ENCODE measurements at regions not wholly inside any gene's neighbourhood (a gene's known extent, or its start where the extent isn't known, plus 50 kb on each side); places are given as distances from the start of the nearest gene placed in this dataset.

DNA sequence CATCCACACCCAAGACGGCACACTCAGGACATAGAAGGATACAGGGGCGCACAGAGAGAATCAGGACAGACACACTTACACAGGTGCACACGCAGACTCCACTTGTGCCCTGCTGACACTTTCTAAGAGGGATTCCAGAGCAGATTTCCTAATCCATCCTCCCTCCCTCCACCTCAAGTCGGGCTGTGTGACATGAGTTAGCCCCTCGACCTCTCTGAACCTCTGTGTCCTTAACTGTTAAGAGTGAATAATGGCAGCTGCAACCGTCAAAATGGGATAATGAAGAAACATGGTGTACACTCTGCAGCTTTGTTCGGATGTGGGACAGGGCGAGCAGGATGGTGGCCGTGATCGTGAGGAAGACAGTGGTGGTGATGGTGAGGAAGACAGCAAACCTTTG, 100.1 kb downstream of the CPN2 start:
- no peak overlapping the region for H3K27ac ChIP-seq
- TF ChIP-seq, protein P1, sequence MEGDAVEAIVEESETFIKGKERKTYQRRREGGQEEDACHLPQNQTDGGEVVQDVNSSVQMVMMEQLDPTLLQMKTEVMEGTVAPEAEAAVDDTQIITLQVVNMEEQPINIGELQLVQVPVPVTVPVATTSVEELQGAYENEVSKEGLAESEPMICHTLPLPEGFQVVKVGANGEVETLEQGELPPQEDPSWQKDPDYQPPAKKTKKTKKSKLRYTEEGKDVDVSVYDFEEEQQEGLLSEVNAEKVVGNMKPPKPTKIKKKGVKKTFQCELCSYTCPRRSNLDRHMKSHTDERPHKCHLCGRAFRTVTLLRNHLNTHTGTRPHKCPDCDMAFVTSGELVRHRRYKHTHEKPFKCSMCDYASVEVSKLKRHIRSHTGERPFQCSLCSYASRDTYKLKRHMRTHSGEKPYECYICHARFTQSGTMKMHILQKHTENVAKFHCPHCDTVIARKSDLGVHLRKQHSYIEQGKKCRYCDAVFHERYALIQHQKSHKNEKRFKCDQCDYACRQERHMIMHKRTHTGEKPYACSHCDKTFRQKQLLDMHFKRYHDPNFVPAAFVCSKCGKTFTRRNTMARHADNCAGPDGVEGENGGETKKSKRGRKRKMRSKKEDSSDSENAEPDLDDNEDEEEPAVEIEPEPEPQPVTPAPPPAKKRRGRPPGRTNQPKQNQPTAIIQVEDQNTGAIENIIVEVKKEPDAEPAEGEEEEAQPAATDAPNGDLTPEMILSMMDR (conservative IDR thresholded peaks at IDR 0.05) = no peak

DNA sequence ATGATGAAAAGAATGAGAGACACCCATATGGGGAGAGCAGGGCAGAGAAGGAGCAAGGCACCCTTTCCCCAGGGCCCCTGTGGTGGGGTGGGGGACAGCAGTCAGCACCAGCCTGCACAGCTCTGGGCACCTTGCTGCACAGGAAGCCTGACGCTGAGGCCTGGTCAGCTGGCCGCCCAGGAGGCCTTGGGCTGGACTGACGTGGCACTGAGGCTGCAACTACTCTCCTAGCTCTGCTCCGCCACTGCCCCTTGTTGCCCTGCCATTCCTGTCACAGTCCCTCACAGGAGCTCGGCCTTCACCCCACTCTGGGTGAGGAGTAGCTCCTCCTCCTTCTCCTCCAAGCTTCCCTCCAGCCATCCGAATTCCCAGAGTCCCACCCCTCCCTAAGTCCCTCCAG, 99.7 kb downstream of the CPN2 start:
- H3K27ac ChIP-seq = no peak overlapping the region
- TF ChIP-seq, protein P1 (conservative IDR thresholded peaks at IDR 0.05) = no peak

DNA sequence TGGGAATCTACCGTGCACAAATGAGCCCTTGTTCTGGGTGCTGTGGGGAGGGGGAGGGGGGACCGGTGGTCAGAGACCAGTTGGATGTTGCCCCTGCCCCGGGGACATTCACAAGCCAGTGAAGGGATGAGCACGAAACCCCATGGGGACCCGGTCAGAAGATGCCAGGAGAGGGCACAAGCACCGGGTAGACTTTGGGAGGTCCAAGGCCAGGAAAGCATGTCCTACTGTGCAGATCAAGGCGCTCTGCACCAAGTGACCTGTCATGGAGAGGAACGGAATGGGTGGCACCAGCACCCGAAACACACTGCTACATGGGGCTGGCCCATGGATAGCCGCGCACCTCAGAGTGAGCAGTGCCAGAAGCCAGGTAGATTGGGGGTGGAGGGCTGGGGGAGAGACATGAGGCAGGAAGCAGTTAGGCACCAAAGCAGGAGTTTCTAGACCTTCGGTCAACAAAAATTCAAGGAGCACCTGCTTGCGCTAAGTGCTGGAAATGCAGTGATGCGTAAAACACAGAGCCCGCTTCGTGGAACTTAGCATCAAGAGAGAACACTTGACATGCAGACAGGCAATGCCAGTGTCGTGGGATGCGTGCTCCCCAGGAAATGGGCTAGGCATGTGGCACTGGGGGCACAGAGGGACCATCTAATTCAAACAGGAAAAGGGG, 99.1 kb downstream of the CPN2 start:
- no peak overlapping the region for H3K27ac ChIP-seq
- TF ChIP-seq, protein P1 (conservative IDR thresholded peaks at IDR 0.05) = no peak

DNA sequence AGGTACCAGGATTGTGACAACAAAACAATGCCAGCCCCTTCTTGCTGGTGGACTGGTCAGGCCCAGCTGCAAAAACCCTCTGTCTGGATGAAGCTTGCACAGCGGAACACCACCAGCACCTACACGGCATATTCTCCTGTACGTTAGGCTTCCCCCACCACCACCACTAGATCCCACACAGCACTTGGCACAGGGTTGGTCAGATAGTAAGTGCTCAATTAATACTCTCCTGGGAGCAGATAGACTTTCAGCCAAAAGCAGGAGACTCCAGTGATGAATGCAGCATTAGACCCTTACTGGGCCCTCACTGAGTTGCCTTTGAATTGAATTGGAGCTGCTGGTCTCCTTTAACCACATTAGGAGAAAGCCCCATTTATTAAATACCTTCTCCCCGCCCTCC, 97.9 kb downstream of the CPN2 start:
- TF ChIP-seq, protein P1 (conservative IDR thresholded peaks at IDR 0.05) = no peak

DNA sequence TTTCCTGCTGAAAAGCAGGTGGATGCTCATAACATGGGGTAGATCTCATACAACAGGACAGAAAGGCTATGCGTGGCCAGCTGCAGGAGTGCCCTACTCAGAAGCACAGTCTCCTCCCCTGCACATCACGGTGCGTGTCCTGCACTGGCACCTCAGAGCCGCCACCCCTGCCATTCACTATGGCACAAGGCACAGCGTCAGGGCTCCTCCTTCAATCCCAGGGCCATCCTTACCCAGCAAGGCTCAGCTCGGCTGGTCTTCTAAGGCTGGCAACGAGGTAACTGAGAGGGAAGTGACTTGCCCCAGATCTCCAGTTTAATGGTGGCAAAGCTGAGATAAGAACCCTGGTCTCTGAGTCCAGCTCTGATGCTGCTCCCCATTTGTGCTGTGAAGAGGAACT, 97.1 kb downstream of the CPN2 start:
- no peak overlapping the region for H3K27ac ChIP-seq
- TF ChIP-seq, protein P1 (conservative IDR thresholded peaks at IDR 0.05) = no peak

More for the DNA sequence above, 97.9 kb downstream of the CPN2 start:
- H3K27ac ChIP-seq = no peak overlapping the region

DNA sequence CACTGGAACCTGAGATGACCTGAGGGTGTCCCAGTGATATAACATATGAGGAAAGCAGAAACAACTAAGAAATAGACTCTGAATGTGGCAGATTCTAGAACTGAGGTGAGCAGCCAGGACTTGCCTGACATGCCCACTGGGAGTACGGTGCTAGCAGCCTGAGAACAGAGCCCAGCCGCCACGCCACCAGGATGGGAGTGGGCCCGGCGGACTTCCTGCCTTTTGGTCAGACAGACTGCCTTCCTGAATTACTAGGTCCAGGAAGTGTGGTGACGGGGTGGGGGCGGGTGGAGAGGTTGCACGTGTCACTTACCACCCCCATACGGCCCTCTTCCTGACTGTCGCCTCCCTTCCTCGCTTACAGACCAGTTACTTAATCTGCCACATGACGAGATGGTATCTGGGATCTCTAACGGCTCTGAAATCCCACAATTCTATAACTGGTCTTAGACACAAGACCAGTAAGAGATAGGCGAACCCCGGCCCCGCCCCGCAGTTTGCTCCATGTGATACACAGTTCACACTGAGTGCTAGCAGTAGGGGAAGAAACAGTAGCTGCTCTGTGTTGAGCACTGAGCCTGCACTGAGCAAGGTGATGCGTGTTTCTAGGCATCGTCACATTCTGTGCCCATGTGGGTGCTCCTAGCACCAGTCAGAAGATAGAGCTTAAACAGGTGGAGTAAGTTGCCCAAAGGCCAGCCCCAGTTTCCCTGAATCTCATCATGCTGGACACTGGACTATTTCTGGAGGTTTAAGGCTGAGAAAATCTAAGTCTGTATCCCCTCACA, 95.7 kb downstream of the CPN2 start:
- TF ChIP-seq, protein P1 (conservative IDR thresholded peaks at IDR 0.05) = no peak
- no peak overlapping the region for H3K27ac ChIP-seq

DNA sequence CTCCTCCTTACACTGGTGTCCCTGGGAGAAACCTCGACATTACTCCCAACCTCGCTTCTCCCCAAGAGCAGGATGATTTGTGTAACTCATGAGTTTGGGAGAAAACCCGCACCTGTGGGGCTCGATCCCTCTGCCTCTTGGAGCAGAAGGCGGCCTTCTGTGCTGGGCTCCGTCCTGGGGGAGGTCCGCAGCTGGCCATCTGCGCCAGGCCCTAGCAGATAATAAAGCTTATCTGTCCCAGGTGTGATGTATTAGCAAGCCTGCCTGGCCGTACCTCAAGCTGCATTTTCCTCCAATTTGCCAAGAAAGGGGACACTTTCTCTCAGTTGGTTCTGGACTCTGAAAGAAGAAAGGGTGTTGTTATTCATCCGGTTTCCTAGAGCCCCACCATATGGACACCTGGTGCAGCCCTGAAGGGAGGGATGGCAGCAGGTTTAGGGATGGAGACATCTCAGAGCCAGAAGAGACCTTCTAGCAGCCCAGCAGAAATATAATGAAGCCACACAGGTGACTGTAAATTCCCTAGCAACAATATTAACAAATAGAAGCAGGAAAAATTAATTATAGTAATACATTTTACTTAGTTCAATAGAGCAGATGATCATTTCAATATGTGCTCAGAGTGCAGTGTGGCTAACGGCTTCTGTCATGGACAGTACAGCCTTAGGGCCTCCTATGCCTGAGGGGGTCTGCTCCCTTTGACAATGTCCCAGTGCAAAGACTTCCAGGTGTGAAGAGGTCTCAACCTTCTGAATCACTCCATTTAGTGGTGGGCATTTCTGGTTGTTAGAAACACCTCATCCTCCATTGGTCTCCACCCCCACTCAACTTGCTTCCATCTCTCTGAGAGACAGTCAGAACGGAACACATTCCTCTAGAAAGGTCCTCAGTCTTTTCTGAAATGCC, 94.8 kb downstream of the CPN2 start:
- no peak overlapping the region for H3K27ac ChIP-seq
- TF ChIP-seq, protein P1 (conservative IDR thresholded peaks at IDR 0.05) = no peak

All from VCaP (cell line).